ENCODE measurements at regions not wholly inside any gene's neighbourhood (a gene's known extent, or its start where the extent isn't known, plus 50 kb on each side); places are given as distances from the start of the nearest gene placed in this dataset.
A peak's percentile ranks its signal among the peaks of the same experiment; 100 is the strongest.

GRCh38 chr1:8194481-8195227 is 123.3 kb upstream of the SLC45A1 start:
- no peaks in the 10 kb centered on the region for H3K27me3 ChIP-seq (ENCODE audit: control insufficient read depth in 4 of 4, insufficient read depth in 4 of 4, low read length in 3 of 4)
- peak overlapping the region in 1 of 2 donors; percentile 57 for H3K9ac ChIP-seq (ENCODE audit: low read depth in 1 of 2, low read length in 2 of 2)
- DNase-seq (ENCODE audit: low spot score): no peak
- no peaks in the 10 kb centered on the region for H3K36me3 ChIP-seq (ENCODE audit: control insufficient read depth in 4 of 4, insufficient read depth in 3 of 4, low read depth in 1 of 4, low read length in 3 of 4)
- no peak for TF ChIP-seq ATF3 (IDR thresholded peaks at IDR 0.05)
- no peak overlapping the region for H3K27ac ChIP-seq (ENCODE audit: low read depth in 1 of 2, low read length in 2 of 2)
- peaks cover 3 to 13% (median 4%) of the 10 kb centered on the region in 4 donors for H3K4me1 ChIP-seq (ENCODE audit: control insufficient read depth in 4 of 4, insufficient read depth in 4 of 4, low read length in 3 of 4)
- H3K4me3 ChIP-seq (ENCODE audit: low read depth in 1 of 3, low read length in 3 of 3): no peak overlapping the region
- 76% methylated on average over 14 of the region's 14 CpGs for WGBS
- no peaks in the 10 kb centered on the region for H3K9me3 ChIP-seq (ENCODE audit: control insufficient read depth in 4 of 4, low read length in 3 of 4)

GRCh38 chr1:8193840-8194406 is 124.0 kb upstream of the SLC45A1 start:
- no peaks in the 10 kb centered on the region for H3K27me3 ChIP-seq (ENCODE audit: control insufficient read depth in 4 of 4, insufficient read depth in 4 of 4, low read length in 3 of 4)
- H3K9ac ChIP-seq (ENCODE audit: low read depth in 1 of 2, low read length in 2 of 2): no peak overlapping the region
- no peak for DNase-seq (ENCODE audit: low spot score)
- no peaks in the 10 kb centered on the region for H3K9me3 ChIP-seq (ENCODE audit: control insufficient read depth in 4 of 4, low read length in 3 of 4)
- TF ChIP-seq HNF4G (IDR thresholded peaks at IDR 0.05) (no peak), FOXA2 (IDR thresholded peaks at IDR 0.05) (no peak), FOXA1 (IDR thresholded peaks at IDR 0.05) (no peak), ATF3 (IDR thresholded peaks at IDR 0.05) (no peak), TAF1 (conservative IDR thresholded peaks at IDR 0.05) (no peak), JUND (IDR thresholded peaks at IDR 0.05) (no peak), YY1 (IDR thresholded peaks at IDR 0.05) (no peak), RXRA (IDR thresholded peaks at IDR 0.05) (no peak), NR2F2 (IDR thresholded peaks at IDR 0.05) (no peak), EGR1 (IDR thresholded peaks at IDR 0.05; ENCODE audit: low read depth in 2 of 2) (no peak), GABPA (IDR thresholded peaks at IDR 0.05 in 1 of 2, conservative IDR thresholded peaks at IDR 0.05 in 1 of 2) (no peak), SP1 (IDR thresholded peaks at IDR 0.05) (no peak), CTCF (IDR thresholded peaks at IDR 0.05; ENCODE audit: low read depth, low read length, missing input control) (no peak), ZBTB33 (IDR thresholded peaks at IDR 0.05) (no peak), REST (IDR thresholded peaks at IDR 0.05) (no peak), HNF4A (conservative IDR thresholded peaks at IDR 0.05) (no peak), RAD21 (IDR thresholded peaks at IDR 0.05) (no peak)
- H3K4me3 ChIP-seq (ENCODE audit: low read depth in 1 of 3, low read length in 3 of 3): no peak overlapping the region
- no peak overlapping the region for H3K27ac ChIP-seq (ENCODE audit: low read depth in 1 of 2, low read length in 2 of 2)
- H3K36me3 ChIP-seq (ENCODE audit: control insufficient read depth in 4 of 4, insufficient read depth in 3 of 4, low read depth in 1 of 4, low read length in 3 of 4): no peaks in the 10 kb centered on the region
- 93% methylated on average over 8 of the region's 8 CpGs for WGBS
- H3K4me1 ChIP-seq (ENCODE audit: control insufficient read depth in 4 of 4, insufficient read depth in 4 of 4, low read length in 3 of 4): peaks cover 5 to 16% (median 6%) of the 10 kb centered on the region in 4 donors
